HPDE6-E6E7 (cell line): ENCODE measurements at regions not wholly inside any gene's neighbourhood (a gene's known extent, or its start where the extent isn't known, plus 50 kb on each side); places are given as distances from the start of the nearest gene placed in this dataset.
"Not testable (repeated sequence)": the region's sequence is repeated elsewhere in the genome, so short reads cannot be mapped to it uniquely, and the experiment has no call there.

Experiments used
- DNase-seq: peaks from one replicate; pipeline ENCODE4 v3.0.0; 2011; ENCODE audit warnings: missing footprints; ENCODE audit errors: extremely low spot score

DNA sequence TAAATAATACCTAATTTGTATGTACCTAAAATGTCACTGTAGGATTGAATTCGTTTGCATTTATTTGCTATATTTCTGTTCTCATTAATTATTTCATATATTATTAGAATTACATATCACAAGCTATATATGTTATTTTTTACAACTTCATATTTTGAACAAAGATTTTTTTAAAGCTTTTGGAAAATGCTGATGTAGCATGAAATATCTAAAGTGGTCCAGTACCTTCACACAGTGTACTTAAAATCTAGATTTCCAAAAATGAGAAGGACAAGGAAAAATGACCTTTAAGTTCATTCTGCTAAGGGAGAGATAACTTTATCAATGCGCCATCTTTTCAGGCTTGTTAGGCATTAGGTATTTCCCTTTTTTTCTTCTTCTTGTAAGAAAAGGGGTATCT, 71.8 kb downstream of the LARP7 start:
- DNase-seq, result no peak

DNA sequence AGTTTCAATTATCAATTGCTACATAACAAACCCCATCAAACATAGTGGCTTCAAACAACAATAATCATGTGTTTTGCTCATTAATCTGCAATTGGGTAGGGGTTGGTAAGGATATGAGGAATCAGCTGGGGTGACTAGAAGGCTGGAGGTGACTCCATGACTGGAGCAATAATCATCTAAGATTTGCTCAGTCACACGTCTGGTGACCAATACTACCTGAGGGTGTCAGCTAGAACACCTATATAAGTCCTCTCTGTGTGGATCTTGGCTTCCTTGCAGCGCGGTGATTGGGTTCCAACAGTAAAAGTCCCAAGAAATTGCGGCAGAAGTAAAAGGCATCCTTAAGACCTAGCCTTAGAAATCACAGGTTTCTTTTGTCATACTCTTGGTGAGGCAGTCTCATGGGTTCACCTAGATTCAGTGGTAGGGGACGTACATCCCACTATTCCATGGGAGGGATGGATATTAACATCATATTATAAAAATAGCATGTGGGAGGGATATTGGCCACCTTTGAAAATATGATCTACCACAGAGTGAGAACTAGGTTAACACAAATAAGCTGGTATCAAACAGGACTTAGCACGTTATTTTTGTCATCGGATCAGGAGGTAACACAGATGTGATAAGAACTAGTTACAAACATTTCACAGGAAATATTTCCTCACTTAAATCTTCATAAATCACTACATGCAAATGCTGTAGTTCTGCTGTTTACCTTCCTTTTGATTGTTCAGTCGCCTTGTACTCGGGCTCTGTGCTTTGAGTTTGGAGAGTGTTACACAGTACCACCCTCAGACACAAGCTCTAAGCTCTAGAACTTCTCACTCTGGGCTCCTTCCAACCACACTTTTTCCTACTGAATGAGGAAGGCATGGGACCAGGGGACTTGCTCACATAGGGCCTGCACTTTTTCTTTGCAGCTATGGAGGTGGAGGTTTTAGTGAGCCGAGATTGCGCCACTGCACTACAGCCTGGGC, 78.3 kb downstream of the LARP7 start:
- no peak for DNase-seq

DNA sequence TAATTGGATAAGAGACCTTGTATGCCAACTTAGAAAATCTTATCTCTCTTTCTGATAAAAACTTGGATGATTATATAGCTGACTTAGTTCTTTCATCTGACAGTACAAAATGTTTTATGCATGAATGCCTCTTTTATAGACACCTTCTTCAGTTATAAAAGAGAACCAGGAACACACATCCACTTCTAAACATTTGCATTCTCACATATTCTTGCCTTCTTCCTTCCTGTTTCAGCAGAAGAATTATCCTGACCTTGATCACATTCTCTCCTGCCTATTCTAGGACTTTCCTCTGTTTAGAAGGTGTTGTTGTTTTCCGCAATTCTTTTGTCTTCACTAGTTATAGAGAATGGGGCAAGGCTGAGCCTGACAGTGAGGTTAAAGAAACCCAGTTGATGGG, 80.9 kb downstream of the LARP7 start:
- DNase-seq, result no peak

DNA sequence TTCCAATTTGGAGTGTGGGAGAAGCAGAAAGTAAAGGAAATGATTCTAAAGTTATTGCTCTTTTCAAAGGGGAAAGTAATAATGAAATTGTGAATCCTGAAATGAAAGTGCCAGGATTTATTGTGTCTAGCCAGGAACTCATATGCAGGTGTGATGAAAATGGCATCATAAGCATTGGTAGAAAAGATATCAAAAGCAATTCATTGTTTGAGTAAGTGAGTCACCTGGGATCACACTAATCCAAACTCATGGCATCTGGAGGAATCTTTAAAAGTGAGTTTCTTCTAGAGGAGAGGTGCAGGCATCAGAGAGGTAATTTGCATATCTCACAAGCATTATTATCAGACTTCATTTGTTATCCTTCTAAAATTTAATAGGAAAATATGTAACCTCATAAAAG, 84.7 kb downstream of the LARP7 start:
- DNase-seq, result no peak

DNA sequence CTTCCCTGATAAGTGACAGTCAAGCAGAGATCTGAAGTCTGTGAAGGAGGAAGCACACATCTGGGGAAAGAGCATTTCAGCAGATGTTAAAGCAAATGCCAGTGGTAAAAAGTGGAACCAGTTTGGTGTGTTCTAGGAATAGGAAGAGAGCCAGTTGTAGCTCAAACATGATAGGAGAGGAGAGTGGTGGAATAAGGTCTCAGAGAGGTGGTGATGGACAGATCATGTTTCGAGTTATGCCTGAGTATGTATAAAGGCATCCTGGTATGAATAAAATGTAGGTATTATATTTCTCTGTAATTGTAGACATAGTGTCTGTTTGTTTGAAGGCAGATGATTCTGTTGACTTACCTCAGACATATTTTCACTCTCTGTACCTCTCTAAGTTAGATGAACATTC, 89.1 kb downstream of the LARP7 start:
- peak; percentile 11 for DNase-seq

DNA sequence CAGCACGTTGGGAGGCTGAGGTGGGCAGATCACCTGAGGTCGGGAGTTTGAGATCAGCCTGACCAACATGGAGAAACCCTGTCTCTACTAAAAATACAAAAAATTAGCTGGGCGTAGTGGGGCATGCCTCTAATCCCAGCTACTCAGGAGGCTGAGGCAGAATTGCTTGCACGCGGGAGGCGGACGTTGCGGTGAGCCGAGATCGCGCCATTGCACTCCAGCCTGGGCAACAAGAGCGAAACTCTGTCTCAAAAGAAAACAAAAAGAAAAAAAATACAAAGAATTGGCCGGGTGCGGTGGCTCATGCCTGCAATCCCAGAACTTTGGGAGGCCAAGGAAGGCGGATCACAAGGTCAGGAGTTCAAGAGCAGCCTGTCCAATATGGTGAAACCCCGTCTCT, 90.8 kb downstream of the LARP7 start:
- not testable (repeated sequence) for DNase-seq

DNA sequence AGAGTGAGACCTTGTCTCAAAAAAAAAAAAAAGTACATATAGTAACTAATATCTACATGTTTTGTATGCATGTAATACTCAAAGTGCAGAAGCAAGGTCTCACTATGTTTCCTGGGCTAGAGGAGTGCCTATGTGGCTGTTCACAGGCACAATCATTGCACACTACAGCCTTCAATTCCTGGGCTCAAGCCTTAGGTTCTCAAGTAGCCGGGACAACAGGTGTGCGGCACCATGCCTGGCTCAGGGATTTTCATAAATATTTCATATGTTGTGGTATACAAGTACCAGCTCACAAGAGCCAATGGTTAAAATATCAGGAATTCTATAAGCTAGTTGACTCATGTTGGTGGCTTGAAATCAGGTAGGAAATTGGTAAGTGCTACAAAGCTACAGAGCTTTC, 94.8 kb downstream of the LARP7 start:
- DNase-seq, result no peak

DNA sequence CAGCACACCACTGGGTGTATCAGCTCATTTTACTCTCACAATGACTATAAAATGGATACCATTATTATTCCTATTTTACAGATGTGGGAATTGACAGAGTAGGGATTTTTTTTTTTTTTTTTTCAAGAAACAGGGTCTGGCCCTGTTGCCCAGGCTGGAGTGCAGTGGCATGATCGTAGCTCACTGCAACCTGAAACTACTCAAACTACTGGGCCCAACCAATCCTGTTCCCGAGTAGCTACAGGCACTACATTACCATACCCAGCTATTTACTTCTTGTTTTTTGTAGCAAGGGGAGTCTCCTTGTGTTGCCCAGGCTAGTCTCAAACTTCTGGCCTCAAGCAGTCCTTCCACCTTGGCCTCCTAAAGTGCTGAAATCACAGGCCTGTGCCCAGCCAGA, 95.2 kb downstream of the LARP7 start:
- DNase-seq, result no peak

DNA sequence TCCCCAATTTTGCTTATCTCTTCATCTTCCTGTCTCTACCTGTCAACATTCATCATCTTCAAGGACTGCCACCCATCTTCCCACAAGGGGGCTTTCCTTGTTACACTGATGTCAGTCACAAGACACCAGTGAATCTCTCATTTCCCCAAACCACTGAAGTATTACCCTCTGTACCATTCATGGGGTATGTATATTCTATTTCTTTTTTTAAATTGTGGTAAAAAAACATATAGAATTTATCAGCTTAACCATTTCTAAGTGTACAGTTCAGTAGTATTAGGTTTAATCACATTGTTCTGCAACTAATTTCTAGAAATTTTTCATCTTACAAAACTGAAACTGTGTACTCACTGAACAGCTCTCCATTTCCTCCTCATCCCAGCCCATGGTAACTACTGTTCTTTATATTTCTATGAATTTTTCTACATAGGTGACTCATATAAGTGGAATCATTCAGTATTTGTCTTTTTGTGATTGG, 98.6 kb downstream of the LARP7 start:
- DNase-seq, result no peak

DNA sequence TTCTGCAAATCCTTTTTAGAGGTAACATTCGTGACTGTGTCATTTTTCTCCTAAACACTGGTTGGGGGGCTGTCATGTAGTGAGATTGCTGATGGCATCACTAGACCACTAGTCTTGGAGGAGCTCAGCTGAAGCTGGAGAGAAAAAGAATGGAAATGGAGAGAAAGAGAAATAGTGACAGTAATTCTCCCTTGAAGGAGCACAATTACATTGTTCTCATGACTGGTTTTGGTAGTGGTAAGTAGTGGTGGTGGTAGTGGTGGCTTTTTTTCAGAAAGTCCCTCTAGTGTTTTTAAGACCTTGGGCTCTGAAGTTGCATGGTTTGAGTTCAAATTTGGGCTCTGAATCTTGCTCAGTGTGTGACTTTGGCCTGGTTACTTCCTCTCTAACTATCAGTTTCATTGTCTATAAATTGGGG, 99.8 kb downstream of the LARP7 start:
- DNase-seq, result no peak

DNA sequence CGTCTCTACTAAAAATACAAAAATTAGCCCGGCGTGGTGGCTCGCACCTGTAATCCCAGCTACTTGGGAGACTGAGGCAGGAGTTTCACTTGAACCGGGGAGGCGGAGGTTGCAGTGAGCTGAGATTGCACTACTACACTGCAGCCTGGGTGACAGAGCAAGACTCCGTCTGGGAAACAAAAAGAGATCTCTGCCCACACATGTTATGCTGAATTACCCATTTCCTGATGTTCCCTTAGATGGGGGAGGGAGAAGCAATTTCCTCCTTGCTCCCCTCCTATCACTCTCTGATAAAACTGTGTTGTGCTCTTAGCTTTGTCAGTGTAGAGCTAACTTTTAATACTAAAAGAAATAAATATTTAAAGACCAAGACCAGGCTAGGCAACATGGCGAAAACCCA, 102.5 kb downstream of the LARP7 start:
- DNase-seq, result no peak

DNA sequence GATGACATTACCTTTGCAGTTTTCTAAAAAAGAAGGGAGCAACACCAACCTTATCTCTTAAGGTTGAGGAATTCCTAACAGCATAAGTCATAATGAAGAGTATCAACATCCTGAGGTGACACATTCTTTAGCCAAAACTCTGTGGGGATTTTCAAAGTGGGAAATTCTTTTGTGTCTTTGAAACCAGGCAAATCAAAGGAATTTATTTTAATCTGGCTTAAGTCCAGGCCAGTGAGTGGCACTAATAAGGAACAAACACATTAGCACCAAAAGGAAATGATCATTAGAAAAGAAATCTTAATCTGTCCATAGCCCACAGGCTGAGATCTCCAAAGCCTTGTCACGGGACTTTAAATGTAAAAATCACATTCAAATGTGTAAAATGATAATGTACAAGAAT, 110.1 kb downstream of the LARP7 start:
- DNase-seq, result no peak

DNA sequence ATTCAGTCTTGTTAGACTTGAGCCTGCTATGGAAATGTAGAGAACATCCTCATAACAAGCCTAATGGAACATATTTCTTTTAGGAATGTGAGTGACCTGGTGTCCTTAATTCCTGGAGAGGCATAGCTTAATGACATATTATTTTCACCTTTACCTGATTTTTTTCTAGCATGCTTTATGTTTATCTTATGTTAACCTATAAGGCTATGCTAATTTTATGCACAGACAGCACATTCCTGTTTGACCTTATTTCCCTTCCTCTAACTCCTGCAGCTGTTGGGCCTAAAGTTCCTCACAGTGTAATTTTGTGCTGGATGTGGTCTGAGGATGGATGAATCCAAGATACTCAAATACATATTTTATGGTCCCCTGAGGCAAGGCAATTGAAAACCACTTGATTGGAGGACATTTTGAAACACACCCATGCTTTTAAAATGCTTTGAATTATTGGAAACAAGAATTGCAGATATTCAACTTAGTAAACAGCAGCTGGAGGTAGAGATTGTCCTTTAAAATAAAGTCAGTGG, 111.5 kb downstream of the LARP7 start:
- no peak for DNase-seq

DNA sequence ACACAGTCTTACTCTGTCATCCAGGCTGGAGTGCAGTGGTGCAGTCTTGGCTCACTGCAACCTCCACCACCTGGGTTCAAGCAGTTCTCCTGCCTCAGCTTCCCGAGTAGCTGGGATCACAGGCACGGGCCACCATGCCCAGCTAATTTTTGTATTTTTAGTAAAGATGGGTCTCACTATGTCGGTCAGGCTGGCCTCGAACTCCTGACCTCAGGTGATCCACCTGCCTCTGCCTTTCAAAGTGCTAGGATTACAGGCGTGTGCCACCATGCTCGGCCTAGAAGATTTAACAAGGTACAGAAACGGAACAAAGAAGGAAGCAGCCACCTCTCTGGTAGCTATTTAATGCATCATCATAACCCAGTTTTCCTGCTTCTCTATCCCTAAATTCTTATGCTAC, 113.8 kb downstream of the LARP7 start:
- not testable (repeated sequence) for DNase-seq

DNA sequence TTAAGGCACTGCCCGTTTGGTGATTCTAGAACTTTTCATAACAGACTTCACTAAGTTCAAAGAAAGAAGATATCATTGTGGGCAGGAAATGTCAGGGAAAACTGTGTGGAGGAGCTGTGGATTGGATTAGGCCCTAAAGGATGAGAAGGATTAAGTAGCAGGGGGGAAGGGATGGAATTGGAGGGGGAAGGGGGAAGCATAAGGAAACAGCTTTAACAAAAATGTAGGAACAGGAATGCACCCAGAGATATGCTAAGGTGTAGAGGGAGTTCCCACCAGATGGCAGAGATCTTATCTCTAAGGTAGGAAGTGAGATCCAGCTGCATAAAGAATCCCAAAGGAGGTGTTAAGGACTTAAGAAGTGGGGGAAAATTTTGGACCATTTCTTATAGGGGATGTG, 114.5 kb downstream of the LARP7 start:
- DNase-seq, result no peak

DNA sequence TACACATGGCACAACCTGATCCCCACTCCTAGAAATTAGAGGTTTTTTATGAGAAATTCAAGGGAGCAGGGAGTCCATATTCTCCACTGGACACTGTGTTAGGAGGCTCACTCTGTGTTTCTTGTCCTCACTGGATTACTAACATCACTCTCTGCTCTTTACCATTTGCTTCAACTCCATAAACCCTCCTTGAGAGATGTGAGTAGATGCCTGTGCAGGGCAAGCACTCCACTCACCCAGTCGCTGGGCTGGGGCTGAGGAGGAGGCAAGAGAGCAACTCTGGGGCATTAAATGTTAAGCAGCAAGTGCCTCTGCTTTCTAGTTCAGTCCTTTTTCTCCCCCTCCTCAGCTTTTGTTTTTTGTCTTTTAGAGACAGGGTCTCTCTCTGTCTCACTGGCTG, 115.1 kb downstream of the LARP7 start:
- no peak for DNase-seq

DNA sequence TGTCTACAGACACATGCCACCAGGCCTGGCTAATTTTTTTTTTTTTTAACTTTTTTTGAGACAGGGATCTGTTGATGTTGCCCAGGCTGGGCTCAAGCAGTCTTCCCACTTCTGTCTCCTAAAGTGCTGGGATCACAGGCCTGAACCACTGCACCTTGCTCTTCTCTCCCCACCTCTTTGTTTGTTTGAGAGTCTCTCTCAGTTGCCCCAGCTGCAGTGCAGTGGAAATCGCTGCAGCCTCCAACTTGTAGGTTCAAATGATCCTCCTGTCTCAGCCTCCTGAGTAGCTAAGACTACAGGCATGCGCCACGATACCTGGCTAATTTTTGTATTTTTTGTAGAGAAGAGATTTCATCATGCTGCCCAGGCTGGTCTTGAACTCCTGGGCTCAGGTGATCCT, 115.6 kb downstream of the LARP7 start:
- no peak for DNase-seq

DNA sequence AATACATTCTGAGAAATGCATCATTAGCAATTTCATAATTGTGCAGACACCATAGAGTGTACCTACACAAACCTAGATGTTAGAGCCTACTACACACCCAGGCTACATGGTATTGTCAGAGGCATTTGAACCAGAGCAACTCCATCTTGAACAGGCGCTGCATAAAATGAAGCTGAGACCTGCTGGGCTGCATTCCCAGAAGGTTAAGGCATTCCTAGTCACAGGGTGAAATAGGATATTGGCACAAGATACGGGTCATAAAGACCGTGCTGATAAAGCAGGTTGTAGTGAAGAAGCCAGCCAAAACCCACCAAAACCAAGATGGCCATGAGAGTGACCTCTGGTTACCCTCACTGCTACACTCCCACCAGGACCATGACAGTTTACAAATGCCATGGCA, 116.4 kb downstream of the LARP7 start:
- DNase-seq, result no peak

DNA sequence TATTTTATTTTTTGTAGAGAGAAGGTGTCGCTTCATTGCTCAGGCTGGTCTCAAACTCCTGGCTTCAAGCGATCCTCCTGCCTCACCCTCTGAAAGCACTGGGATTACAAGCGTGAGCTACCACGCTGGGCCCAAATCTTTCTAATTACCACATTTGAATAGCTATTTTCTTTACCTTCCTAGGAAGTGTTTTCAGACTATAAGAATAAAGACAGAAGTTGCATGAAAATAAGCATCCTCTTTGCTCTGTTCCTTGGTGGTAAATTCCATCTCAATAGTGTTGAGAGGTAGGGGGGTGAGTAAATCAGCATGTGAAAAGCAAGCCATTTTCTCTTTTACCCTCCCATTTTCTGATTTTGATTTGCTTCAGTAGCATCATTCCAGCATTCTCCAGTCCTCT, 122.4 kb downstream of the LARP7 start:
- DNase-seq, result no peak

DNA sequence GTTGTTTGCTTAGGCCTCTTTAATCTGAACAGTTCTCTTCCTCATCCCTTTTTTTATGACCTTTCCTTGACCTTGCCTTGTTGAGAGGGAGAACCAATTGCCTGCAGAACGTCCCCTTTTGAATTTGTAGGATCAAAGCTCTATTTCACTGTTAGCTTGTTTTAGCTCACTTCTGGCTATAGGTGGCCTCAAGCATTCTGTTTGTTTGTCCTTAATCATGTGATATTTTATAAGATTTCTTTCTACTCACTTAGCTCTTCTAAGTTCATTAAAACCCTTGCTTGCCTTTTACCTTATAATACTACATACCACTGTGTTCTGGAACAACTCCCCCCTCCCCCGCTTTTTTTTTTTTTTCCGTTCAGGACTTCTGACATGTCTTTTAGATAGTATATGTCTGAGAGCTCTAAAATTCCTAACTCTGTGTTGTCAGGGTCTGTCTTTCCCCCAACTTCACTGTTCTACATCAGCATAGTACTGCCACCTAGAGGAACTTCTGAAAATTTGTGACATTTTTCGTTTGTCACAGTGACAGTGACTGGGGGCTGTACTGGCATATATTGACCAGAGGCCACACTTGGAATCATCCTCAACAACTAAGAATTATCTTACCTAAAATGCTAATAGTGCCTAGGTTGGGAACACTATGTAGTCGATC, 128.5 kb downstream of the LARP7 start:
- DNase-seq, result no peak

DNA sequence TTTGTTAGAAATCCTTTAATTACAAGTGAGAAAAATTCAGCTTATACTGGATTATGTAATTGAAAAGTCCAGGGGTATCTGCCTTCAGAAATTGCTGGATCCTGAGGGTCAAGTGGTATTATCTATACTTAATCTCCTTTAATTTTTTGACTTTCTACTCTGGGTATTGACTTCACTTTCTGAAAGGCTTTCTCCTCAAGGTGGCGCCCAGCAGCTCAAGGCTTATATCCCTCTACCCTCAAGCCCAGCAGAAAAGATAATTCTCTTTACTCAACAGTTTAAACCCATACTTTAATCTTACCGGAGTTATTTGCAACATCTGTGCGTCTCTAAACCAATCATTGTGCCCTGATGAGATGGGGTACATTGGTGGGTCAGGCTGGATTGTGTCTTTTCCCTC, 129.5 kb downstream of the LARP7 start:
- no peak for DNase-seq

DNA sequence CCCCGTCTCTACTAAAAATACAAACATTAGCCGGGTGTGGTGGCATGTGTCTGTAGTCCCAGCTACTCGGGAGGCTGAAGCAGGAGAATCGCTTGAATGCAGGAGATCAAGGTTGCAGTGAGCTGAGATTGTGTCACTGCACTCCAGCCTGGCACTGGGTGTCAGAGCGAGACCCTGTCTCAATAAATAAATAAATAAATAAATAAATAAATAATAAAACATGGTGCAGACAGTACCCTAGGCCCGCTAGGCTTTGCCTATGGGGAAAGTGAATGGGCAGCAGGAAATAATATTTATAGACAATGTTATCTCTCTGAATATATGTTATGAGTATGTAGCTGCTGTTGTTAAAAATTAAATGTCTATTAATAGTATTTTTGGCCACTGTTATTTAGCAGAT, 130.4 kb downstream of the LARP7 start:
- DNase-seq, result no peak

DNA sequence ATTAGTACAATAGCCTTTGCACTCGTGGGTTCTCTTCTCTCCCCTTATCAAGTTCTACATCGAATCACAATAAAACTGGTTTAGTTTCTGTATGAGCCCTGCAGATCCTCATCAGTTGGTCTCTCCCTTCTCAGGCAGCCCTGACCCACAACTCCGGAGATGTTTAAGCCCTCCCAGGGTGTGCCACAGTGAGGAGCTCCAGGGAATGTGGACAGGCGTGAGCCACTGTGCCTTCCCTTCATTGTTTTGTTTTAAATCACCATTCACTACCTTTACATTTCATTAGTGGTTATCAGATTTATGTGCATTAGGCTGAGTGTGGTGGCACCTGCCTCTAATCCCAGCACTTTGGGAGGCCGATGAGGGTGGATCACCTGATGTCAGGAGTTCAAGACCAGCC, 133.2 kb downstream of the LARP7 start:
- no peak for DNase-seq
